ENCODE measurements at regions not wholly inside any gene's neighbourhood (a gene's known extent, or its start where the extent isn't known, plus 50 kb on each side); places are given as distances from the start of the nearest gene placed in this dataset.

DNA sequence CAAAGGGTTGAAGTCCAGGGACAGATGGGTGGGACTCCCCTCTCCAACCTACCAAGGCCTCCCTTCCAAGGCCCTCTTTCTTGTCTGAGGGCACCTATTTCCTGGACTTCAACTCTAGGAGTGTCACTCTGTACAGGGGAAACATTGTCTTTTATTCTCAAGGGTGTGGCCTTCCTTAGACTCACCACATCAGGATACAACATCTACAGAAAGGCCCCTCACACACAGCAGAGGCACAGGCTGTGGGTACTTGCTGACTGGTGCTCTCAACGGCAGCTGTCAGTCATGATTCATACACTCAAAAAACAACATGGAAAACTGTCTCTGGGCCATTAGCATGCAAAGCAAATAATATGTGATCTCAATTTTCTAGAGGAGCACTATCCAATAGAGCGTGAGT, 78.0 kb downstream of the RCN1 start:
- CTCF ChIA-PET, result interaction anchor here (1.0 to 5.9 kb wide), 2 partner anchors 116 to 1063 kb away, joined by 3 to 144 read pairs; no protein-coding TSS in a partner anchor
- H3K27me3 ChIP-seq (ENCODE audit: control insufficient read depth, insufficient read depth, low read length), result peaks cover 21% of the 10 kb centered on the region
- TF ChIP-seq, protein P1, sequence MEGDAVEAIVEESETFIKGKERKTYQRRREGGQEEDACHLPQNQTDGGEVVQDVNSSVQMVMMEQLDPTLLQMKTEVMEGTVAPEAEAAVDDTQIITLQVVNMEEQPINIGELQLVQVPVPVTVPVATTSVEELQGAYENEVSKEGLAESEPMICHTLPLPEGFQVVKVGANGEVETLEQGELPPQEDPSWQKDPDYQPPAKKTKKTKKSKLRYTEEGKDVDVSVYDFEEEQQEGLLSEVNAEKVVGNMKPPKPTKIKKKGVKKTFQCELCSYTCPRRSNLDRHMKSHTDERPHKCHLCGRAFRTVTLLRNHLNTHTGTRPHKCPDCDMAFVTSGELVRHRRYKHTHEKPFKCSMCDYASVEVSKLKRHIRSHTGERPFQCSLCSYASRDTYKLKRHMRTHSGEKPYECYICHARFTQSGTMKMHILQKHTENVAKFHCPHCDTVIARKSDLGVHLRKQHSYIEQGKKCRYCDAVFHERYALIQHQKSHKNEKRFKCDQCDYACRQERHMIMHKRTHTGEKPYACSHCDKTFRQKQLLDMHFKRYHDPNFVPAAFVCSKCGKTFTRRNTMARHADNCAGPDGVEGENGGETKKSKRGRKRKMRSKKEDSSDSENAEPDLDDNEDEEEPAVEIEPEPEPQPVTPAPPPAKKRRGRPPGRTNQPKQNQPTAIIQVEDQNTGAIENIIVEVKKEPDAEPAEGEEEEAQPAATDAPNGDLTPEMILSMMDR (IDR thresholded peaks at IDR 0.05; ENCODE audit: low read depth, low read length), result no peak
- no peak overlapping the region for H3K4me3 ChIP-seq (ENCODE audit: low read depth, low read length)
- POLR2A ChIA-PET, result no interaction called here
- no peak overlapping the region for H3K27ac ChIP-seq (ENCODE audit: low read depth, low read length)
- no peaks in the 10 kb centered on the region for H3K9me3 ChIP-seq (ENCODE audit: control insufficient read depth, insufficient read depth, low read length)
- DNase-seq (ENCODE audit: low read depth, low spot score), result no peak

- peaks cover 13% of the 10 kb centered on the region for H3K27me3 ChIP-seq (ENCODE audit: control insufficient read depth, insufficient read depth, low read length)
- H3K9me3 ChIP-seq (ENCODE audit: control insufficient read depth, insufficient read depth, low read length), result no peaks in the 10 kb centered on the region
- TF ChIP-seq, protein P1 (IDR thresholded peaks at IDR 0.05; ENCODE audit: low read depth, low read length), result no peak
- H3K27ac ChIP-seq (ENCODE audit: low read depth, low read length), result no peak overlapping the region
- H3K4me3 ChIP-seq (ENCODE audit: low read depth, low read length), result no peak overlapping the region
- ChIA-PET POLR2A (no interaction called here), CTCF (interaction anchor here (0.6 to 5.9 kb wide), 7 partner anchors 9 to 891 kb away, joined by 4 to 144 read pairs (median 7); no protein-coding TSS in a partner anchor)
- DNase-seq (ENCODE audit: low read depth, low spot score), result no peak
These were observed 80.6 kb downstream of the RCN1 start for GRCh38 chr11:32171445-32171844.

- no peak for DNase-seq (ENCODE audit: low read depth, low spot score)
- POLR2A ChIA-PET, result no interaction called here
These were observed 81.4 kb downstream of the RCN1 start for GRCh38 chr11:32172041-32172847.

DNA sequence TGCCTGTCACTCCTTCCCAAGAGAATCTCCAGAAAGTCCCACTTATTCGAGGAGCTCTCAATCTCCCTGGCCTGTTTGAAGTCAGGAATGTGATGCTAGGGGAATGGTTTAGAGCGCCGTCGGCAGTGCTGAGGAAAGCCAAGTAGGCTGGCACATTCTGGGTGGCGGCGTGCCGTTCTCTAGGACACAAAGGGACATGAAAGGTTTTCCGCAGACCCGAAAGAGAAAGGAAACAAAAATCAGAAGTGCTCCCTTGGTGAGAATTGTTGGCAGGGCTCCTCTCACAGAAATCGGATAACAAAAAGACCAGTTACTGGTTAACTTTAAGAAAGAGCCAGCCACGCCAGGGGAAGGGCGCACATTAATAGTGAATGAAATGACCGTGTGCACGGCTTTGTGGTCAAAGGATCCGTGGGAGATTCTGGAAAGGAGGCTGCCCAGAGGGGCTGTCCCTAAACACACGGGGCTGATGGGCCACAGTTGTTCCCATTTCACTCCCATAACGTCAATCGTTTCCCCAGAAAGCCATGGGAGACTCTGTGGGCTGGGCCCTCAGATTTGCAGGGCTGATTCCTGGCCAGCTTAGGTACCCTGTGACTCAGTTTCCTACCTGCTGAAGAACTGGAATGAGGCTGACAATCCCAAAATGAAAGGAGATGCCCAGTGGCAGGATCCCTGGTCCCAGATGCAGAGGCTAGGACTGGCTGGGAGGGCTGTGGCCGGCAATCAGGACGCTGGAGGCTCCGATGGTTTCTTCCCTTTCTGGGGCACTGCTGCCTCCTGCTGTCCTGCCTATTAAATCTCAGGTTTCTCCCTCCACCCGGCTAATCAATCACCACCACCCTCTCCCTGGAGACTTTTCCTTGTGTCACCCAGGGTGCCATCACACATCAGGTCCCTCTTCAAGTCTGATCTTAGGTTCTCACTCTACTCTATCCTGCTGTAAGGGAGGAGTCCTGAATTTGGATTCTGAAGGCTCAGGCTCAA, 82.3 kb downstream of the RCN1 start:
- Histone ChIP-seq H3K9me3 (ENCODE audit: control insufficient read depth, insufficient read depth, low read length) (no peaks in the 10 kb centered on the region), H3K27ac (ENCODE audit: low read depth, low read length) (no peak overlapping the region), H3K4me3 (ENCODE audit: low read depth, low read length) (peak overlapping the region; percentile 46), H3K27me3 (ENCODE audit: control insufficient read depth, insufficient read depth, low read length) (peaks cover 5% of the 10 kb centered on the region)
- peak; percentile 39 for DNase-seq (ENCODE audit: low read depth, low spot score)
- CTCF ChIA-PET, result interaction anchor here (0.6 to 5.9 kb wide), 17 partner anchors 9 to 1067 kb away, joined by 3 to 144 read pairs (median 4); no protein-coding TSS in a partner anchor
- POLR2A ChIA-PET, result no interaction called here
- TF ChIP-seq, protein P1 (IDR thresholded peaks at IDR 0.05; ENCODE audit: low read depth, low read length), result peak; percentile 82

More at GRCh38 chr11:32172041-32172847, 81.4 kb downstream of the RCN1 start:
- H3K9me3 ChIP-seq (ENCODE audit: control insufficient read depth, insufficient read depth, low read length), result no peaks in the 10 kb centered on the region
- TF ChIP-seq, protein P1 (IDR thresholded peaks at IDR 0.05; ENCODE audit: low read depth, low read length), result no peak
- peaks cover 7% of the 10 kb centered on the region for H3K27me3 ChIP-seq (ENCODE audit: control insufficient read depth, insufficient read depth, low read length)
- peak overlapping the region; percentile 22 for H3K4me3 ChIP-seq (ENCODE audit: low read depth, low read length)
- CTCF ChIA-PET, result interaction anchor here (0.6 to 5.9 kb wide), 13 partner anchors 10 to 1066 kb away, joined by 4 to 144 read pairs (median 5); no protein-coding TSS in a partner anchor
- H3K27ac ChIP-seq (ENCODE audit: low read depth, low read length), result no peak overlapping the region
